HCT116 (cell line): ENCODE measurements at regions not wholly inside any gene's neighbourhood (a gene's known extent, or its start where the extent isn't known, plus 50 kb on each side); places are given as distances from the start of the nearest gene placed in this dataset.

Source experiments
- CTCF ChIP-seq, 3 experiments: fragments of 200-600 bp in 1 of 3; sonication (generic) in 1 of 3; IDR thresholded peaks in 2 of 3; conservative IDR thresholded peaks in 1 of 3; 2 replicates each; pipeline ENCODE4 v1.5.1; 2012 to 2017; ENCODE audit warnings: low read depth in 2 of 3, low read length in 2 of 3, antibody characterized with exemption in 1 of 3, borderline replicate concordance in 1 of 3, control low read depth in 1 of 3, mild to moderate bottlenecking in 1 of 3, mixed read lengths in 1 of 3, mixed run types in 1 of 3, moderate library complexity in 1 of 3; ENCODE audit not compliant: insufficient read depth in 1 of 3
- POLR2A ChIP-seq: IDR thresholded peaks from 2 replicates; pipeline ENCODE4 v1.7.0; 2011; ENCODE audit warnings: borderline replicate concordance; ENCODE audit not compliant: insufficient read depth, insufficient read length; ENCODE audit errors: extremely low read depth
- REST ChIP-seq: IDR thresholded peaks from 2 replicates; pipeline ENCODE4 v1.6.1; 2012; ENCODE audit warnings: low read depth

GRCh38 chr16:63982741-63983140, 1139.1 kb downstream of the CDH11 start:
- TF ChIP-seq CTCF (IDR thresholded peaks at IDR 0.05 in 2 of 3, conservative IDR thresholded peaks at IDR 0.05 in 1 of 3; ENCODE audit: borderline replicate concordance in 1 of 3, insufficient read depth in 1 of 3, low read depth in 2 of 3, low read length in 2 of 3) (no peak), POLR2A (no peak), REST (no peak)
